ENCODE measurements at regions not wholly inside any gene's neighbourhood (a gene's known extent, or its start where the extent isn't known, plus 50 kb on each side); places are given as distances from the start of the nearest gene placed in this dataset.

DNA sequence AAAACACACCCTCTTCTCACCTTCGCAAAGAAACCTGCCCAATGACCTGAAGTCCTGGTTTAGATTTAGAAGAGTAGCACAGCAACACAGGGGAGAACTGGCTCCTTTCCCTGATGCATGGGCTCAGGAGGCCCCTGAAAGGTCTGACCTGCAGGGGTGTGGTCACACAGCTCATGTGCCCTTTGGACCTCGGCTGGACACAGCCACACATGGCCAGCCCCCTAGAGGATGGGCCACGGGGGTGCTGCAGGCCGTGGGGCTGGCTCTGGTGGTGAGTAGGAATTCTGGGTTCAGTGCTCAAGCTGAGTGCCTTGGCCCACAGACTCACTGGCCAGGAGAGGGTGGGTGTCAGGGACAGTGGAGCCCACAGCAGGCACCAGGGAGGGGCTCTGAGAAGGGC, 118.5 kb upstream of the ADCY1 start:
- TF ChIP-seq, protein P1, sequence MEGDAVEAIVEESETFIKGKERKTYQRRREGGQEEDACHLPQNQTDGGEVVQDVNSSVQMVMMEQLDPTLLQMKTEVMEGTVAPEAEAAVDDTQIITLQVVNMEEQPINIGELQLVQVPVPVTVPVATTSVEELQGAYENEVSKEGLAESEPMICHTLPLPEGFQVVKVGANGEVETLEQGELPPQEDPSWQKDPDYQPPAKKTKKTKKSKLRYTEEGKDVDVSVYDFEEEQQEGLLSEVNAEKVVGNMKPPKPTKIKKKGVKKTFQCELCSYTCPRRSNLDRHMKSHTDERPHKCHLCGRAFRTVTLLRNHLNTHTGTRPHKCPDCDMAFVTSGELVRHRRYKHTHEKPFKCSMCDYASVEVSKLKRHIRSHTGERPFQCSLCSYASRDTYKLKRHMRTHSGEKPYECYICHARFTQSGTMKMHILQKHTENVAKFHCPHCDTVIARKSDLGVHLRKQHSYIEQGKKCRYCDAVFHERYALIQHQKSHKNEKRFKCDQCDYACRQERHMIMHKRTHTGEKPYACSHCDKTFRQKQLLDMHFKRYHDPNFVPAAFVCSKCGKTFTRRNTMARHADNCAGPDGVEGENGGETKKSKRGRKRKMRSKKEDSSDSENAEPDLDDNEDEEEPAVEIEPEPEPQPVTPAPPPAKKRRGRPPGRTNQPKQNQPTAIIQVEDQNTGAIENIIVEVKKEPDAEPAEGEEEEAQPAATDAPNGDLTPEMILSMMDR (IDR thresholded peaks at IDR 0.05; ENCODE audit: insufficient read depth, low read length): no peak
- no peak for TF ChIP-seq POLR2AphosphoS5 (IDR thresholded peaks at IDR 0.05; ENCODE audit: low read depth)
- TF ChIP-seq, protein P2, sequence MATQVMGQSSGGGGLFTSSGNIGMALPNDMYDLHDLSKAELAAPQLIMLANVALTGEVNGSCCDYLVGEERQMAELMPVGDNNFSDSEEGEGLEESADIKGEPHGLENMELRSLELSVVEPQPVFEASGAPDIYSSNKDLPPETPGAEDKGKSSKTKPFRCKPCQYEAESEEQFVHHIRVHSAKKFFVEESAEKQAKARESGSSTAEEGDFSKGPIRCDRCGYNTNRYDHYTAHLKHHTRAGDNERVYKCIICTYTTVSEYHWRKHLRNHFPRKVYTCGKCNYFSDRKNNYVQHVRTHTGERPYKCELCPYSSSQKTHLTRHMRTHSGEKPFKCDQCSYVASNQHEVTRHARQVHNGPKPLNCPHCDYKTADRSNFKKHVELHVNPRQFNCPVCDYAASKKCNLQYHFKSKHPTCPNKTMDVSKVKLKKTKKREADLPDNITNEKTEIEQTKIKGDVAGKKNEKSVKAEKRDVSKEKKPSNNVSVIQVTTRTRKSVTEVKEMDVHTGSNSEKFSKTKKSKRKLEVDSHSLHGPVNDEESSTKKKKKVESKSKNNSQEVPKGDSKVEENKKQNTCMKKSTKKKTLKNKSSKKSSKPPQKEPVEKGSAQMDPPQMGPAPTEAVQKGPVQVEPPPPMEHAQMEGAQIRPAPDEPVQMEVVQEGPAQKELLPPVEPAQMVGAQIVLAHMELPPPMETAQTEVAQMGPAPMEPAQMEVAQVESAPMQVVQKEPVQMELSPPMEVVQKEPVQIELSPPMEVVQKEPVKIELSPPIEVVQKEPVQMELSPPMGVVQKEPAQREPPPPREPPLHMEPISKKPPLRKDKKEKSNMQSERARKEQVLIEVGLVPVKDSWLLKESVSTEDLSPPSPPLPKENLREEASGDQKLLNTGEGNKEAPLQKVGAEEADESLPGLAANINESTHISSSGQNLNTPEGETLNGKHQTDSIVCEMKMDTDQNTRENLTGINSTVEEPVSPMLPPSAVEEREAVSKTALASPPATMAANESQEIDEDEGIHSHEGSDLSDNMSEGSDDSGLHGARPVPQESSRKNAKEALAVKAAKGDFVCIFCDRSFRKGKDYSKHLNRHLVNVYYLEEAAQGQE (IDR thresholded peaks at IDR 0.05; ENCODE audit: insufficient replicate concordance, low read depth): no peak
